GM18951 (cell line): ENCODE measurements at regions not wholly inside any gene's neighbourhood (a gene's known extent, or its start where the extent isn't known, plus 50 kb on each side); places are given as distances from the start of the nearest gene placed in this dataset.

Experiments
- POLR2A ChIP-seq: IDR thresholded peaks from 4 replicates; pipeline ENCODE4 v1.6.1; 2011; ENCODE audit warnings: mild to moderate bottlenecking; ENCODE audit not compliant: insufficient read length, insufficient read depth; ENCODE audit errors: extremely low read depth
- in situ Hi-C: fragments of 300-500 bp; cut with MboI; formaldehyde crosslinking; loops from one replicate; pipeline ENCODE4 v1.12.0; 2022; ENCODE audit warnings: low sequenced_read_pairs, mixed read lengths, inconsistent platforms; ENCODE audit not compliant: unreplicated experiment

GRCh38 chr2:134072341-134072740 is 181.5 kb upstream of the MGAT5 start:
- in situ Hi-C loops: no loop called here

GRCh38 chr2:134073023-134073422 is 180.8 kb upstream of the MGAT5 start:
- in situ Hi-C loops: no loop called here
- no peak for TF ChIP-seq POLR2A

More at GRCh38 chr2:134072341-134072740, 181.5 kb upstream of the MGAT5 start:
- TF ChIP-seq POLR2A: no peak

DNA sequence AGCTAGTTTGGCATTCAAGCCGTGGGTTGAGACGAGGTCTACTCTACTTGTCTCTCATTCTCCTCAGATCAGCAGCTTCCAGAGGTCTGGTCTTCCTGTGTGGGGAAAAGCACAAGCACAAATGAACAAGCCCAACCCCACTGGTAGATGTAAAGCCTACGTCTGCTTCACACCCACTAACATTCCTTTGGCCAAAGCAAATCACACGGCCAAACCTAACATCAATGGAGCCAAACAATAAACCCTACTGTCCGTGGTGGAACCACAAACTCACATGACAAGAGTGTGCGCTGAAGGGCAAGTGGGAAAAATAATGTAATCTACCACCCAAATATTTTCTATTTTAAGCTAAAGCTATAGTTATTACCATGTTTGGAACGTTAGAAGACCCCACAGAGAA is 179.3 kb upstream of the MGAT5 start:
- in situ Hi-C loops: loop anchor here (25.0 kb wide), 1 partner anchor 187 kb away; no protein-coding TSS in a partner anchor
- TF ChIP-seq POLR2A: no peak

DNA sequence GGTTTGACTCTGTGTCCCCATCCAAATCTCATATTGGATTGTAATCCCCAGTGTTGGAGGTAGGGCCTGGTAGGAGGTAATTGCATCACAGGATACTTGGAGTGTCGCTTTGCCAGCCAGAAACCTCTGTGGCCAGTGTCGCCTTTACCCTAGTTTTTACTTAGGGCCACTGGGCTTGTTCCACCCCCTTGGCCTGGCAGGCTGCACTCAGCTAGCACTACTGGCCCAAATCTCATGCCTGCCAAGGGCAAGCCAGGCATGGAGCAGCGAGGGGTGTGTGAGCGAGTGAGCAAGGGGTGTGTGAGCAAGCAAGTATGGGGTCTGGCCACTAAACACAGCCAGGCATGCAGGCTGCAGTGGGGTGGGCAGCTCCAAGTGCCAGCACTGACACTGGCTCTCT is 178.7 kb upstream of the MGAT5 start:
- in situ Hi-C loops: loop anchor here (25.0 kb wide), 1 partner anchor 188 kb away; no protein-coding TSS in a partner anchor
- TF ChIP-seq POLR2A: no peak

GRCh38 chr2:134078354-134078753 is 175.5 kb upstream of the MGAT5 start:
- no peak for TF ChIP-seq POLR2A
- in situ Hi-C loops: loop anchor here (25.0 kb wide), 1 partner anchor 191 kb away; no protein-coding TSS in a partner anchor

GRCh38 chr2:134079373-134079772 is 174.5 kb upstream of the MGAT5 start:
- TF ChIP-seq POLR2A: no peak
- in situ Hi-C loops: loop anchor here (25.0 kb wide), 1 partner anchor 192 kb away; no protein-coding TSS in a partner anchor

- TF ChIP-seq POLR2A: no peak
- in situ Hi-C loops: loop anchor here (25.0 kb wide), 1 partner anchor 193 kb away; no protein-coding TSS in a partner anchor
Observed at GRCh38 chr2:134080386-134081089, 173.3 kb upstream of the MGAT5 start.

GRCh38 chr2:134081238-134081938 is 172.5 kb upstream of the MGAT5 start:
- in situ Hi-C loops: loop anchor here (25.0 kb wide), 1 partner anchor 194 kb away; no protein-coding TSS in a partner anchor
- no peak for TF ChIP-seq POLR2A

DNA sequence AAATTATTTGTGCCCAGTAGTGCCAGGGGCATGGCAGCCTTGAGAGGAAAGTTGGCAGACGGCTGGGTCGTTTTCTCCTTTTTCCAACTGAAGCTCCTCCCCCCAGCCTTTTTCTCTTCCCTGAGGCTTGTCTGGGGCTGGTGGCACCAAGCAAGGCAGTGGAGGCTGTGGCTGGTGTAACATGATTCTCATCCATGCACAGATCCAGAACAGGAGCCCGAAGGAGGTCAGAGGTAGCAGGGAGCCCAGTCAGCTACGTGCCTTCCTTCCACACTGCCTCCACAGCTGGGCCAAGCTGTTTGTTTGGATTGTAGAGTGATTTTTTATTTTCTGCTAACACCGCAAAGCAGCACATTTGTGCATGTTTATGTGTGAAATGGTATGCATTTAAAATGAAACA is 170.3 kb upstream of the MGAT5 start:
- no peak for TF ChIP-seq POLR2A
- in situ Hi-C loops: loop anchor here (25.0 kb wide), 1 partner anchor 196 kb away; no protein-coding TSS in a partner anchor

DNA sequence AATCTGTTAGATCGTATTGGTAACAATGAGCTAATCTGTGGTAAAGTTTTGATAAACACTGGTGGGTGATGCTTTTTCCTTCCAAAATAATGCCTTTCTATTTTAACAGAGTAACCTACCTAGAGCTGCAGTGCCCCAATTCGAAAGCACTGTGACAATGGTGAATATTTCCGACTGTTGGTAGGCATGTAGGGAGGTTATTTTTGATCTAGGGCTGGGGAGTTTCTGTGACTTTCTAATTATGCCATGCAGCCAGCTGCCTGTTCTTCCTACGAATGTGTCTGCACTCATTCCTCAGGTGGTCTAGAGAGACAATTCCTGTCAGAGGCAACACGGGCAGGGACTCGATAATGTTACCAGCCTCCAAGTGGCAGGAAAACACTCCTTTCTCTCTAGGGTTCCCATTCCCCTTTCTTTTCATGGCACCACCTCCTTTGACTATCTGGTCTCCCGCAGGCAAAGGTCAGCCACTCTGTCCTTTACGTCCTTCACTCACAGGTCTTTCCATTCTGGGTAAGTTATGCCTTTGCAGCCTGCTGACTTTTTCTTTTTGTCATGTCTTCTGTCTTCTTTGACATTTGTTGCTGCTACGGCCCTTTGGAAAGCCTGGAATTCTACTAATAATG is 167.2 kb upstream of the MGAT5 start:
- in situ Hi-C loops: loop anchor here (25.0 kb wide), 1 partner anchor 199 kb away; no protein-coding TSS in a partner anchor
- TF ChIP-seq POLR2A: no peak

- in situ Hi-C loops: loop anchor here (25.0 kb wide), 1 partner anchor 200 kb away; no protein-coding TSS in a partner anchor
- TF ChIP-seq POLR2A: no peak
Observed at GRCh38 chr2:134087371-134087921, 166.4 kb upstream of the MGAT5 start.

- no peak for TF ChIP-seq POLR2A
- in situ Hi-C loops: loop anchor here (25.0 kb wide), 1 partner anchor 202 kb away; no protein-coding TSS in a partner anchor
Observed at GRCh38 chr2:134089454-134089853, 164.4 kb upstream of the MGAT5 start.

GRCh38 chr2:134097740-134098139 is 156.1 kb upstream of the MGAT5 start:
- in situ Hi-C loops: loop anchor here (25.0 kb wide), 1 partner anchor 210 kb away; no protein-coding TSS in a partner anchor

More at GRCh38 chr2:134097740-134098139, 156.1 kb upstream of the MGAT5 start:
- TF ChIP-seq POLR2A: no peak
